HEK293T (cell line): ENCODE measurements at regions not wholly inside any gene's neighbourhood (a gene's known extent, or its start where the extent isn't known, plus 50 kb on each side); places are given as distances from the start of the nearest gene placed in this dataset.

Source experiments
- ARNT ChIP-seq: fragments of 450-650 bp; IDR thresholded peaks from 2 replicates; pipeline ENCODE4 v1.6.1; 2017; ENCODE audit warnings: mild to moderate bottlenecking
- BHLHE40 ChIP-seq: fragments of 450-650 bp; IDR thresholded peaks from 2 replicates; pipeline ENCODE4 v1.6.1; 2016; ENCODE audit warnings: mild to moderate bottlenecking, moderate library complexity, borderline replicate concordance
- CTBP1 ChIP-seq: fragments of 450-650 bp; IDR thresholded peaks from 2 replicates; pipeline ENCODE4 v1.6.1; 2016; ENCODE audit warnings: borderline replicate concordance
- SP1 ChIP-seq: fragments of 450-650 bp; IDR thresholded peaks from 2 replicates; pipeline ENCODE4 v1.6.1; 2017

DNA sequence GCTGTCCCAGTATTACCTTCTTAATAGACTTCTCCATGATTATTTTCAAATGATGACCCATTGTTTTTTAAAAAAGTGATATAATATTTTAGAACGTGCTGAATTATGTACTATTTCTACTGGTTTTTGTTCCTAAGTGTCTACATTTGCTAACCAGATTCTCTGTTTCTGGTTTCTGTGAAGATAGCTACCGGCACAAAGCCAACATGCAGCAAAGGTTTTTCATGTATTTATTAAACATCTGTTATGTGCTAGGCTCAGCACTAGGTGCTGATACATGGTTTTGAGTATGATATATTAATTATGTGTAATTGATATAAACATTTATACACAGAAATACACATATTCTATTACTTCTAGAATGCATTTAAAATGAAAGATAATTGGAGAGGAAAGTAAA is 1035.6 kb downstream of the PCDH17 start:
- TF ChIP-seq CTBP1, result no peak
- no peak for TF ChIP-seq SP1
- TF ChIP-seq BHLHE40, result no peak
- no peak for TF ChIP-seq ARNT
